HL-60 (cell line): ENCODE measurements at regions not wholly inside any gene's neighbourhood (a gene's known extent, or its start where the extent isn't known, plus 50 kb on each side); places are given as distances from the start of the nearest gene placed in this dataset.

ENCODE experiments used
- DNase-seq, 2 experiments: peaks; one replicate each; pipeline ENCODE4 v3.0.0-alpha.2; 2010 to 2020; ENCODE audit warnings: low read depth in 1 of 2, low spot score in 1 of 2
- H3K27ac ChIP-seq: fragments of 250-450 bp; sonication (Bioruptor Pico); replicated peaks from 2 replicates; pipeline ENCODE4 v1.5.1; 2020; ENCODE audit warnings: mild to moderate bottlenecking, moderate library complexity
- H3K27me3 ChIP-seq: fragments of 250-450 bp; sonication (Bioruptor Pico); 2 replicates; pipeline ENCODE4 v1.5.1; 2021; ENCODE audit warnings: mild to moderate bottlenecking, moderate library complexity; ENCODE audit not compliant: insufficient read depth, poor library complexity, severe bottlenecking
- H3K4me3 ChIP-seq: replicated peaks from 2 replicates; pipeline ENCODE4 v1.5.1; 2011; ENCODE audit warnings: mild to moderate bottlenecking, control low read depth, low read length; ENCODE audit not compliant: insufficient read depth
- GABPA ChIP-seq: IDR thresholded peaks from 2 replicates; pipeline ENCODE4 v1.6.1; 2012; ENCODE audit warnings: low read depth
- POLR2AphosphoS5 ChIP-seq: IDR thresholded peaks from 2 replicates; pipeline ENCODE4 v1.6.1; 2012; ENCODE audit warnings: low read depth
- REST ChIP-seq: IDR thresholded peaks from 2 replicates; pipeline ENCODE4 v1.6.1; 2012; ENCODE audit warnings: low read depth; ENCODE audit not compliant: insufficient replicate concordance
- SPI1 ChIP-seq: IDR thresholded peaks from 2 replicates; pipeline ENCODE4 v1.6.1; 2012; ENCODE audit warnings: low read depth, mild to moderate bottlenecking, borderline replicate concordance
- TF ChIP-seq, protein P1 (sequence below): IDR thresholded peaks from one replicate; pipeline ENCODE4 v1.5.1; 2011; ENCODE audit warnings: low read length, control low read depth, inconsistent platforms; ENCODE audit not compliant: insufficient read depth

GRCh38 chr16:17802571-17802970 lies 331.8 kb upstream of the XYLT1 start:
- H3K27me3 ChIP-seq = no peaks in the 10 kb centered on the region
- H3K27ac ChIP-seq = no peak overlapping the region
- no peak for TF ChIP-seq REST
- TF ChIP-seq GABPA = no peak
- TF ChIP-seq, protein P1, sequence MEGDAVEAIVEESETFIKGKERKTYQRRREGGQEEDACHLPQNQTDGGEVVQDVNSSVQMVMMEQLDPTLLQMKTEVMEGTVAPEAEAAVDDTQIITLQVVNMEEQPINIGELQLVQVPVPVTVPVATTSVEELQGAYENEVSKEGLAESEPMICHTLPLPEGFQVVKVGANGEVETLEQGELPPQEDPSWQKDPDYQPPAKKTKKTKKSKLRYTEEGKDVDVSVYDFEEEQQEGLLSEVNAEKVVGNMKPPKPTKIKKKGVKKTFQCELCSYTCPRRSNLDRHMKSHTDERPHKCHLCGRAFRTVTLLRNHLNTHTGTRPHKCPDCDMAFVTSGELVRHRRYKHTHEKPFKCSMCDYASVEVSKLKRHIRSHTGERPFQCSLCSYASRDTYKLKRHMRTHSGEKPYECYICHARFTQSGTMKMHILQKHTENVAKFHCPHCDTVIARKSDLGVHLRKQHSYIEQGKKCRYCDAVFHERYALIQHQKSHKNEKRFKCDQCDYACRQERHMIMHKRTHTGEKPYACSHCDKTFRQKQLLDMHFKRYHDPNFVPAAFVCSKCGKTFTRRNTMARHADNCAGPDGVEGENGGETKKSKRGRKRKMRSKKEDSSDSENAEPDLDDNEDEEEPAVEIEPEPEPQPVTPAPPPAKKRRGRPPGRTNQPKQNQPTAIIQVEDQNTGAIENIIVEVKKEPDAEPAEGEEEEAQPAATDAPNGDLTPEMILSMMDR = no peak
- no peak for TF ChIP-seq POLR2AphosphoS5
- TF ChIP-seq SPI1 = no peak
- no peak overlapping the region for H3K4me3 ChIP-seq
- DNase-seq = no peak

DNA sequence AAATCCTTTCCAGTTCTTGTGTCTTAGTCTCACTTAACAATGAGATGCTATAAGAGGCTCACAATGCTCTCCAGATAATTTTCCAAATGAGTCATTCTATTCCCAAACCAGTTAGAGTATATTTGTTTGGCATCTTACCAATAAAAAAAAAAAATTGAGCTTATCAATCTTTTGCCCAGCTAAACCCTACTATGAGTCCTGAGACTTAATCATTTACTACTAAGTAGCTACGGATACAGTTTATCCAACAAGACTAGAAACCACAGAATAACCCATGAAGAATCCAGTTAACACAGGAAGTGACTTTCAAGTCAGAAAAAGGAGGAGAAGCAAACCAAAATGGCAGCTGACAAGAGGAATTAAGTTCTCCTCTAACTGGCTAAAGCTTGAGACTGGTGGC lies 330.3 kb upstream of the XYLT1 start:
- no peak overlapping the region for H3K4me3 ChIP-seq
- DNase-seq = no peak
- no peak overlapping the region for H3K27ac ChIP-seq
- no peak for TF ChIP-seq SPI1
- no peaks in the 10 kb centered on the region for H3K27me3 ChIP-seq

DNA sequence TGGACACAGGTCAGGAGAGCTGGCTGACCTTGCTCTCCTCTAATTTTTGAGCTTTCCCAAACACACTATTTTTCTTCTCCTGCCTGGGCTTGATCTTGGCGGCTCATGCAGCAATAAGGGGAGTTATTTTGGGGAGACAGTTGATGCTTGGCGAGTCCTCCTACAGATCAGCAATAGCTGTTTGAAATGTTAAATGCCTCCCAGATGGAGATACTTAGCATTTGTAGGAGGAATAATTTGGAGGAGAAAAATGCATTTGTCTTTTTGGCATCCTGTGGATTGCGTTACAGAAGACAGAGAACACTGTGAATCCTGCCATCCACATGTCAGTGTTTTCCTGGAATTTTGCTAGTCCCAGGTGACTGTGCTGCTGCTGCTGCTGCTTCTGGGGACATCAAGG lies 328.0 kb upstream of the XYLT1 start:
- TF ChIP-seq POLR2AphosphoS5 (no peak), SPI1 (no peak), REST (no peak), GABPA (no peak)
- TF ChIP-seq, protein P1 = no peak
- no peak overlapping the region for H3K4me3 ChIP-seq
- no peak overlapping the region for H3K27ac ChIP-seq
- no peaks in the 10 kb centered on the region for H3K27me3 ChIP-seq
- no peak for DNase-seq

DNA sequence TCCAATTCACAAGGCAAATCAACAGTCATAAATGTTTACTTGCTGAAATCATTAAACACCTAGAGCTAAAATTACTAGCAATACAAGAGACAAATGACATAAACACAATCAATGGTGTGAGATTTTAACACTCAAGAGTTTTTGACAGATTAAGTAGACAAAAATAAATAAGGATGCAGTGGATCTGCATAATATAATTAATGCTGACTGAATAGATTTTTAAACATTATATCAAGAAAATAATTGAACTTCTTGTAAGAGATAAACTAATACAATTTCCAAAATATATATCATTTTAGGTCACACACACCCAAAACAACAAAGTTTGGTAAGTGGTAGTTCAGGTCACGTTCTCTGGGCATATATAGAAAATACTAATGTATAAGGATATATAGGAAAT lies 322.6 kb upstream of the XYLT1 start:
- TF ChIP-seq SPI1 = no peak
- TF ChIP-seq POLR2AphosphoS5 = no peak
- no peak for TF ChIP-seq REST
- no peak for TF ChIP-seq GABPA
- TF ChIP-seq, protein P1 = no peak
- Histone ChIP-seq H3K27me3 (no peaks in the 10 kb centered on the region), H3K4me3 (no peak overlapping the region), H3K27ac (no peak overlapping the region)
- no peak for DNase-seq
